ENCODE measurements at regions not wholly inside any gene's neighbourhood (a gene's known extent, or its start where the extent isn't known, plus 50 kb on each side); places are given as distances from the start of the nearest gene placed in this dataset.

DNA sequence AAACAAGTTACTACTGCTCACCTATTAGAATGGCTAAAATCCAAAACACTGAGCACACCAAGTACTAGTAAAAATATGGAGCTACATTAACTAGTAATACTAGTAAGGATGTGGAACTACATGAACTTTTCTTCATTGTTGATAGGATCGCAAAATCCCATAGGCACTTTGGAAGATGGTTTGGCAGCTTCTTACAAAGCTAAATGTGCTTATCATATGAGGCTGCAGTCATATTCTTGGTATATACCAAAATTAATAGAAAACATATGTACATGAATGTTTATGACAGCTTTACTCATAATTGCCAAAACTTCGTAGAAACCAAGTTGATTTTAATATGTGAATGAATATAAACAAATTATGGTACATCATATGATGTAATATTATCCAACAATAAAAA is 366.8 kb upstream of the KCNMB2 start:
- TF ChIP-seq EP300 (IDR thresholded peaks at IDR 0.05) (no peak), CTCF (IDR thresholded peaks at IDR 0.05) (no peak)
